HG03060 (cell line): ENCODE measurements at regions not wholly inside any gene's neighbourhood (a gene's known extent, or its start where the extent isn't known, plus 50 kb on each side); places are given as distances from the start of the nearest gene placed in this dataset.
"Not testable (repeated sequence)": the region's sequence is repeated elsewhere in the genome, so short reads cannot be mapped to it uniquely, and the experiment has no call there.

Source experiments
- ATAC-seq: cut with Tn5 transposase; IDR thresholded peaks from one replicate; pipeline ENCODE4 v1.9.1; 2021; ENCODE audit warnings: low read depth, moderate number of reproducible peaks; ENCODE audit not compliant: unreplicated experiment

DNA sequence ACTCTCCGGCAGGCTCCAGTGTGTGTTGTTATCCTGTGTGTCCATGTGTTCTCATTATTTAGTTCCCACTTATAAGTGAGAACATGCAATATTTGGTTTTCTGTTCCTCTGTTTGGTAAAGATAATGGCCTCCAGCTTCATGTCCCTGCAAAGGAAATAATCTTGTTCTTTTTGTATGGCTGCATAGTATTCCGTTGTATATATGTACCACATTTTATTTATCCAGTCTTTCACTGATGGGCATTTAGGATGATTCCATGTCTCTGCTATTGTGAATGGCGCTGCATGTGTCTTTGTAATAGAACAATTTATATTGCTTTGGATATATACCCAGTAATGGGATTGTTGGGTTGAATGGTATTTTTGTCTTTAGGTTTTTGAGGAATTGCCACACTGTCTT, 807.3 kb upstream of the CA10 start:
- no peak for ATAC-seq

DNA sequence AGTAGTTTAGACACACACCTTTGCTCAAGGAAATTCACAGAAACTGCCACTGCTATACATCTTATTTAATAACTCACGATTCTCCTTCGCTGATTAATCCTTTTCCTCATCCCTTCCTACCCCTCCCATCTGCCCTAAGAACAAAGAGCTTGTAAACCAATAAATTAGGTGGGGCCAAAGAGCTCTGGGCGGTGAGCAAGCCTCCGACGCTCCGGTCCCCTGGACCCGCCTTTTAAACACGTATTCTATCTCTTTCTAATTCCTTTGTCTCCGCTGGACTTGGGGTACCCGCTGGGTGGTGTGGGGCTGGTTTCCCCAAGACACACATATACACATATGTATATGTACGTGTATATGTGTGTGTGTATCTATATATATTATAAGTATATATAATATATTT, 803.2 kb upstream of the CA10 start:
- ATAC-seq, result not testable (repeated sequence)

DNA sequence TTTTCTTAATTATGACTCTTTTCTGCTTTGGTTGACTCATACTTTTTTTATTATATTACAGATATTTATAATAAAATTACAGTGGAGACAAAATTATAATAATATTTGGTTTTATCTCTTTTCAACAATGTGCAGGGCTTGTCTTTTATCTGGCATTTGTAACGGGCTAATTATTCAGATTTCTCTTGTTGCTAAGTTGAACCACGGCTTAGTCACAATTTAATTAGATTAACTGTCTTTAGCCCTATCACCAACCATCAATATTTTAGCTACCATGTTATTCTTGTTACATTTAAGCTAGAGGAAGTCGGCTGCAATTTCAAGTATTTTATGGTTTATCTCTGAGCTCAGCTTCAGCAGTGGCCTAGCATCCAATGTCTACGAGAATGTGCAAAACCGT, 798.9 kb upstream of the CA10 start:
- no peak for ATAC-seq

DNA sequence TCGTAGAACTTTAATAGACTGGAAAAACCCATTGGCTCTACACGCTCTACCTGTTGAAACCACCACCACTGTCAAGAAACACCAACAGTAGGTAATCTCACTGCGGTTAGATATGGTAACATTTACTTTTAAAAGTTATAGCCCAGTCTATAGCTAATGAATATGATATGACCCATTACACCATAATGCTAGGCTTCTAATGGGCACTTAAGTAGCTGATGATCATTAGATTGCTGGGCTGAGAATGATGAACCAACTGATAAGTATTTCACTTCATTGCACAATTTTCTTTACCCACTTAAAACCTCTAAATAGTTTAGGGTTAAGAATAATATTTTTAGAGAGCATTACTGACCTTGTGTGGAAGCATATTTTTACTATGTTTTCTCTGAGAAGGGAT, 788.9 kb upstream of the CA10 start:
- no peak for ATAC-seq

DNA sequence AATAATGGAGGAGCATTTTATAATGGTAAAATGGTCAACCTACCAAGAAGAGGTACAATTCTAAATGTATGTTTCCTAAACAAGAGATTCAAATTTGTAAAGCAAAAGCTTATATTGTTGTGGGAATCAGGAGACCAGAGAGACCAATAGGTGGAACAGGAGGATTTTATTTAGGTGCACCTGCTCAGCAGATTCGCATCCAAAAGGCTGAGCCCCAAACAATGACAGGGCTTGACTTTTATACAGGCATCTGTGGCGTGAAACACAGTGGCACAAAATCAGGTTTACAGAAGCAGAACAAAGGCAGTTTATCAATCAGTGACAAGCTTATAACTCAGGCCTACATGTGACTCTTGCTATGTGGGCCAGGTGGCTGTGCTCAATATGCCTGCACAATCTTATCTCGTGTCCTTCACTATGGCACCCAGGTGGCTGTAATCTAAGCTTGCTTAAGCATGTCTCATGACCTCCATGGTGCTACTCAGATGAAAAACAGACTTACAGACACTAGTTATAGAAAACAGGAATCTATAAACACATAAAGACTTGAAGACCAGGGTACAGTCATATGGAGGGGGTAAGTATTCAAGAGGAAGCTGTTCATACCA, 780.2 kb upstream of the CA10 start:
- no peak for ATAC-seq

DNA sequence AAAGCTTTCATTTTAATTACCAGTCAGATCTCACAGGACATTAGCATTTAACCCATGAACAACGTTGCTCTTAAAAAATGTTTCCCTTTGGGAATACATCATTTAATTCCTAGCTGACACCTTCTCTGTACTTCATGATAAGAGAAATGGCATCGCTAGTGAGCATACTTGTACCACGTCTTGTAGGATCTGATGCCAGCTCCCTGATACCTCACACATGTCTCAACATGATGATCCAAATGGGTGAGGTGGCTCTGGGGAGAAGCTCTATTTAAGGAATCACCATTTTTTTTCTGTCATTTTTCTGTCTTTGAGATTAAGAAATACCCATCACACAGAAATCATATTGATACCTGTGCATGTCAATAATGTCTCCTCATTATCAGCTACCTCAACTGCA, 772.1 kb upstream of the CA10 start:
- ATAC-seq, result no peak

DNA sequence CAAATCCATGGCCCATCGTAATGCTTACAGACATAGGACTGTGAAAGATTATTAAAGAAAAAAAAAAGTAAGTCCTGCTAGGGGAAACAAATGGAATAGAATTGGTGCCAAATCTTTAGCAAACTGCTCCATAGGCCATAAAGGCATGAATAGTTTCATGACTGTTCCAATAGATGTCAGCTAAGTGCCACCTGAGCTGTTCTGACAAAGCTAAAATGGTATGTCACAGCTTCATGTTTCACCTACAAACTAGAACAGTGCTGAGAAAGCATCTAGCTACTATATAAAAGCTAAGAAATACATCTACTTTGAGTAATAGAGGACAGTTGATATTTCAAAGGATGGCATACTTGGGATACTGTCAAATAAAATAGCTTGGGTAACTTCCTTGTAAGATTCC, 771.6 kb upstream of the CA10 start:
- no peak for ATAC-seq

DNA sequence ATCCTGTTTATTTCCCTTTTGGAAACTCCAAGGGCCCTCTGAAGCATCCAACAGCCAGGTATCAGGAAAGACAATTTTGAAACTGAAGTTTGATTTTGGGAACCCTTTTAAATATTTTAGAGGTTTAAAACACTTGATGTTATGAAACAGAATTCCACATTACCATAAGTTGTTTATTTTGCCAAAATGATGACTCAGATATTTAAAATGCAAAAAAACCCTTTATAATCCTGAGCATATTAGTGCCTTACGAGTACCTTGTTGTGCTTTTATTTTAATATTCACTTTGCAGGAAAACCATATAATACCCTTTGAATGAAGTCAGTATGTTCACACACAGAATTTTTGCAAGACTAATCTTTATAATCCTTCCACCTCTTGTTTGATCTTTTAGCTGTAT, 765.1 kb upstream of the CA10 start:
- no peak for ATAC-seq

DNA sequence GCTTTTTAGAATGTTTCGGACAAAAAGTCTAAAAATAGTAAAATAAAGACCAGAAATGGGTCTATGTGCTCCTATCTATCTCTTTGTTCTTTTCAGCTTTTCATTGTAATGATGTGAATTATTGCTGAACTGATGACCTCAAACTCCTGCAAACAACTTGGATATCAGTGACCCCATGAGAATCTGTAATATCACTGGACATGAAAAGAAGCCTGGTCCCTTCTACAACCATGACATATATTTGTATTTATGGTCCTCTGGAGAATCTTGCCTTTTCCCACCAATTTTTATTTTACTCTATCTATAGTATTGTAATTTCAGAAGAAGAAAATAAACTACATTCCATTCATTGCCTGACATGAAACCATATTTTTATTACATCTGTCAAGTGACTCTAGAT, 740.7 kb upstream of the CA10 start:
- ATAC-seq, result no peak

DNA sequence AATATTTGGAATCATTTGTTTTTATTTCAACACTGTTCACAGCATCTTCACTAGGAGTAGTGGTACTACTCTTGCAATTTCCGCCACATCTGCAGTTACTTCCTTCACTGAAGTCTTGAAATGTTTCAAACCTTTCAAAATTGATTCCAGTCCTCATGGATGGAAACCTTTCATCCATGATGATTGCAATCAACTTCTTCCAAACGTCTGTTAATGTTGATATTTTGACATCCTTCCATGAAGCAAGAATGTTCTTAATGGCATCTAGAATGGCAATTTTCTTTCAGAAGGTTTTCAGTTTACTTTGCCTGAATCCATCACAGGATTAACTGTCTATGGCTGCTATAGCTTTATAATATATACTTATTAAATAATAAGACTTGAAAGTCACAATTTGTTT, 736.8 kb upstream of the CA10 start:
- ATAC-seq, result no peak

DNA sequence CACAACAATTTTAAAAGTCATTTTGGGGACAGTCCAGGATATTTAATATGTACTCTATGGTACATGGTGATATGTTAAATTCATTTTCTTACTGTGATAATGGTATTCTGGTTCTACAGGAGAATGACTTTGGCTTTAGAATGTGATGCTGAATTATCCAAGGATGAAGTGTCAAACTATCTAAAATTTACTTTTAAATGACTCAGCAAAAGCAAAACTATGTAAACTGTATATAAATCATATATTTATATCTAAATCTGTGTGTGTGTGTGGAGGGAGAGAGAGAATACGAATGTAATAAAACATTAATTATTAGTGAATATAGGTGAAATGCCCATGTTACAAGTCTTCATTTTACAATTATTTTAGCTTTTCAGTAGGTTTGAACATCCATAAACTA, 733.8 kb upstream of the CA10 start:
- no peak for ATAC-seq

DNA sequence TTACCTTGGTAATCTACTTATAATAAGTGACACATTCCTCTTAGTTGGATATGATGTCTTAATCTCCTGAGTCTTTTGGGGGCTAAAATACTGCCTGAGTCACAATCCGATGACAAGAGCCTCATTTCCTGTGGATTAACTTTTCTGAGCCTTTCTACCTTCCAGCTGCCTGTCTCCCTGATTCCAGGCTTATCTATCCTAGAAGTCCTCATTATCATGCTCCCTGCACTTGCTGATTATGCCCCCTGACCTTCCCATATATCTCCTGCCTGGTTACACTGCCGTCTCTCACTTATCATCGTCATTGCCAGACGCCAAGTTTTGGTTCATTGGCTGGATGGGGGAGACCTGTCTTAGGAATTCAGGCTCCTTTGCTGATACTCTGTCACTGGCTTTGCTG, 727.4 kb upstream of the CA10 start:
- no peak for ATAC-seq

DNA sequence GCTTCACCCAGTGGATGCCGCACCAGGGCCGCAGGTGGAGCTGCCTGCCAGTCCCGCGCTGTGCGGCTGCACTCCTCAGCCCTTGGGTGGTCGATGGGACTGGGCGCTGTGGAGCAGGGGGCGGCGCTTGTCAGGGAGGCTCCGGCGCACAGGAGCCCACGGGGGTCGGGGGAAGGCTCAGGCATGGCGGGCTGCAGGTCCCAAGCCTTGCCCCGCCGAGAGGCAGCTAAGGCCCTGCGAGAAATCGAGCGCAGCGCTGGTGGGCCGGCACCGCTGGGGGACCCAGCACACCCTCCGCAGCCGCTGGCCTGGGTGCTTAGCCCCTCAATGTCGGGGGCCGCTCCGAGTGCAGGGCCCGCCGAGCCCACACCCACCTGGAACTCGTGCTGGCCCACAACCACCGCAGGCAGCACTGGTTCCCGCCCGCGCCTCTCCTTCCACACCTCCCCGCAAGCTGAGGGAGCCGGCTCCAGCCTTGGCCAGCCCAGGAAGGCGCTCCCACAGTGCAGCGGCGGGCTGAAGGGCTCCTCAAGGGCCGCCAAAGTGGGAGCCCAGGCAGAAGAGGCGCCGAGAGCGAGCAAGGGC, 725.5 kb upstream of the CA10 start:
- not testable (repeated sequence) for ATAC-seq

DNA sequence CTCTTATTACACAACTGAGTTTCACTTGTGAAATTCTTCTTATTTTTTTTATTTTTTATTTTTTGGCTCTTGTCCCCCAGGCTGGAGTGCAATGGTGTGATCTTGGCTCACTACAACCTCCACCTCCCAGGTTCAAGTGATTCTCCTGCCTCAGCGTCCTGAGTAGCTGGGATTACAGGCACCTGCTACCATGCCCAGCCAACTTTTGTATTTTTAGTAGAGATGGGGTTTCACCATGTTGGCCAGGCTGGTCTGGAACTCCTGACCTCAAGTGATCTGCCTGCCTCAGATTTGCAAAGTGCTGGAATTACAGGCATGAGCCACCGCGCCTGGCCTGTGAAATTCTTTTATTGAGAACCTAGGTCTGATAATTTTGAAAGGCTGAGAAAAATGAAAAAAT, 688.3 kb upstream of the CA10 start:
- ATAC-seq, result not testable (repeated sequence)

DNA sequence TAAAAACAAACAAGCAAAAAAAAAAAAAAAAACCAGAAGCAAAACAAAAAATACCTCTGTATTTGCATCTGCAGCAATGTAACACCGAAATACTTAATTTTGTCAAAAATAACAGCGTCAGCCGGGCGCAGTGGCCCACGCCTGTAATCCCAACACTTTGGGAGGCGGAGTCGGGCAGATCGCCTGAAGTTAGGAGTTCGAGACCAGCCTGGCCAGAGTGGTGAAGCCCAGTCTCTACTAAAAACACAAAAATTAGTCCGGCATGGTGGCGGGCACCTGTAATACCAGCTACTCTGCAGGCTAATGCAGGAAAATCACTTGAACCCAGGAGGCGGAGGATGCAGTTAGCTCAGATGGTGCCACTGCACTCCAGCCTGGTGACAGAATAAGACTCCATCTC, 683.5 kb upstream of the CA10 start:
- no peak for ATAC-seq

DNA sequence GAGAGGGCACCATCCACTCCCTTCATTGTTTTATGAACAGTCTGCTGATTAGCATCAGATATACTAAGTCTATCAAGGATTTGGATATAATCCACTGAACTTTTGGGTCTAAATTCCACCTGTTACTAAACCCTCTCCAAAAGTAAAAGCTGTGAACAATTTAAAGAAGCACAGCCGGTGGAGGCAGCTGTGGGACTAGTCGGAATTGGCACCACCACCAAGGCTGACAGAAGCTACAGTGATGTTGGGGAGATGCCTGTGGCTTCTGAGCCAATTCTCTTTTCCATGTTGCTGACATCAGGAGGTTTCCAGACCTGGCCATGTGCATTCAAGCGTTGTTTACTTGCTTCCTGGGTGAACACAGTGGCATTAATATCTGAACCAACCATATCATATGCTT, 679.0 kb upstream of the CA10 start:
- ATAC-seq, result no peak

DNA sequence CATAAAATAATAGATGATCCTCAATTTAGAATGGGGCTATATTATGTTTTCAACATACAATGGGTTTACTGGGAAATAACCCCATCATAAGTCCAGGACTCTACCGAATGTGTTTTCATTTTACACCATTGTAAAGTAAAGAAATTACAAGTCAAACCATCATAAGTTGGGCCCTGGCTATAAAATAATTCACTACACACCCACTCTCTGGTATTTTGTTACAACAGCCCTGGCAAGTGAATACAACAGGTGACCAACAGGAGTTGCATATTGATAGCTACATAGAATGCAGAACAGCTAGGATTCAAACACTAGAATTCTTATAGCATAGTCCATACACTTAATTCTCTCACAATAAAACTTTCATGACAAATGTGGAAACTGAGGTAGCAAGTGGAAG, 673.0 kb upstream of the CA10 start:
- ATAC-seq, result no peak

DNA sequence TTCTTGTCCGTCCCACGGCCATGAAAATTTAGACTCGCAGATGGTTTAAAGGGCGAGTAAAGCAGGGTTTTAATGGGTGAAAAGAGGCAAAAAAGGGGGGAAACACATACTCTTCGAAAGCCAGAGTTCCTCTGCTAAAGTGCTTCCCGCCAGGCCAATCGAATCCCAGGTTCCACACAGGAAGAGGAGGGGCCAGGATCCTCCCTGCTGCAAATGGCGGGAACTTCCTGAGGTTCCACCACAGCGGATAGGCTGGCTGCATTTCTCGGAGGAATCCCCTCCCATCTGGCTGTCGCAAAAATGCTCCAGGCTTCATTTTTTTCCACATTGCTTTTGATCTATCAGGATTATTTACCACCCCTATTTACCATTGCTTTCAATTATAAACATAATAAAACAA, 670.1 kb upstream of the CA10 start:
- no peak for ATAC-seq

DNA sequence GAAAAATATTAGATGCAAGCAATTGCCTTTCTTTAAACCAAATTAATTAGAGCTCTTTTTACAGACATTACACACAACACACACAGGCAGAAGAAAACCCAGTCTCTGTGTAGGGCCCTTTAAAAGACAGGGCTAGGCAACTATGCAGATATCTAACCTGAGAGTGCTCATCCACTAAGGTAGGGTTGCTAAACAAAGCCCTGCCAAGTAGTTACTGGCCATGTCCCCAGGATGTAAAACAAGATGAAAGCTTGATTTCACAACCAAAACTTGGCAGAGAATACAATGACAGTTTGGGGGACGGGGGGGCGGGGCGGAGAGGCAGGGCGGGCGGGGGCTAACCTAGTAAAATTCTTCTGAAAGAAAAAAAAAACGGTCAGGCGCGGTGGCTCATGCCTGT, 669.0 kb upstream of the CA10 start:
- ATAC-seq, result no peak

DNA sequence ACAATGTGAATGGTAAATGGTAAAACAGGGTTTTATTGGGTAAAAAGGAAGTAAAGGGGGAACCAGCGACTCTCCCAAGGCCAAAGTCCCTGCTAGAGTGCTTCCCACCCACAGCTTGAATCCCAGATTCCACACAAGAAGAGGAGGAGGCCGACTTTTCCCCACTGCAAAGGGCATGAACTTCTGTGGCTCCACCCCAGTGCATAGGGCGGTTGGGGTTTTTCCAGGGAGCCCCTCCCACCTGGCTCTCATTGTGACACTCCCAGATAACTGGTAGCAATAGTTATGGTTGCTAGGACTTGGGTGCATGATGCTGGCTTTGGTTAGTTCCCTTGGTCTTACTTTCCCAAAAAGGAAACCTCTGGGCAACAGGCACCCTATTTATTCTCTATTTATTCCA, 666.0 kb upstream of the CA10 start:
- ATAC-seq, result no peak

DNA sequence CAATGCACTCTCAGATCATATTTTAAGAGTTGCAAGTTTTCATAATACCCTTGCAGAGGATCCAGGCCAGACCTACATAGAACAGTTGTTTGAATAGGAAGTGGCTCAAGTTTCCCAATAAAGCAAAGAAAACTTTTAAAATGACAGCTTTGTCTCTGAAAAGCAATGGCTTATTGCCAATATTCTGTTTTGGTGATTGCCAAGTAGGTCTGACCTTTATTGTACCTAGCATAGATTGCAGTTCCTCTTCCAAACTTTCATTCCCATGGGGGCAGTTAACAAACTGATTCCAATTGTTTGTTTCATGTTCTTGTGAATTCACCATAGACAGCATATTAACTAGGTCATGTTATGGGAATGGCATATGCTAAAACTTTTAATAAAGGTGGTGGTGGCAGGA, 664.6 kb upstream of the CA10 start:
- ATAC-seq, result no peak

DNA sequence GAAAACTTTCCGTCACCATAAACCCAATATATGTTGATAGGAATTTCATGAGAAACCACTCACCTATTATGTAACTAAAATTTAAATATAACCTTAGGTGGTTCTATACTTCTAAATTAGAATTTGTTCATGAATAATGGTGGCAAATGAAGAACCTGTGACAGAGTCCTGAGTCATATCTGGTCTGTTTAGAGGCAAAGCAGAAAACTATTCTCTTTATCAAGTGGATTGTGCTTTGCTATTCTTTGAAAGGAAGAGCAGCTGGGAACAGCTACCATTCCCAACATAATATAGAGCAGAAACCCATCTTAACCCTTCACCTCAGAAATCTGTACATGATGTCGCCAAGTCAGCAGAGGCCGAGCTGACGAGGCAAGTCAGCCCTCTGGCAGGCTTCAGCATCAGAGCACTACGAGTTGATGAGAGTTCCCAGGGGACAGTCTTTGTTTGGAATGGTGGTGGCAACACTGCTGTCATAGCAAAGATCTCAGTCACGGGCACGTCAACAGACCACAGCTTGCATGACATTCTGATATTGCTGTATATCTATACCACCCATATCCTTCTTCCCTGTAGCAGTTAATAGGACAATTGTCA, 631.9 kb upstream of the CA10 start:
- ATAC-seq, result no peak

DNA sequence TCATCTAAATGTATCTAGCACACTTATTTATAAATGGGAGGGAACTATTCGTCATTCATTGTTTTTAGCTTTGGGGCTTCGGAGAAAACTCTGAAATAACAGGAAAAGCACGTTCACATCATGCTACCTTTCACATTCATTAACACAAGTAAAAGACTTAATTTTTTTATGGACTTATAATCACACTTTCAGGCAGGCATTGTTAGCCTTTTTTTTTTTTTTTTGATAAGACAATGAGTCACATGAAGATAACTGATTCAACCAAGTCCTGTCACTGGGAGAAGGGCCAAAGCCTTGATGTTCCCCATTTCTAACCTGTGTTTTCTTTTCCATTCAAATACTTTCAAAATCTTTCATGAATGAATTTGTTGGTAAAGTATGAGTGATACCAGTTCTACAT, 631.3 kb upstream of the CA10 start:
- ATAC-seq, result no peak
